ENCODE measurements at regions not wholly inside any gene's neighbourhood (a gene's known extent, or its start where the extent isn't known, plus 50 kb on each side); places are given as distances from the start of the nearest gene placed in this dataset.
"Not testable (repeated sequence)": the region's sequence is repeated elsewhere in the genome, so short reads cannot be mapped to it uniquely, and the experiment has no call there.

GRCh38 chr9:41273549-41274267 lies 84.6 kb upstream of the ZNG1F start:
- DNase-seq (ENCODE audit: low read depth in 3 of 3, low spot score in 1 of 3): peak; percentile 13 to 58 (median 30)

GRCh38 chr9:41272879-41273548 lies 83.9 kb upstream of the ZNG1F start:
- DNase-seq (ENCODE audit: low read depth in 3 of 3, low spot score in 1 of 3): not testable (repeated sequence)

- DNase-seq (ENCODE audit: low read depth in 3 of 3, low spot score in 1 of 3): not testable (repeated sequence)
These were observed 81.9 kb upstream of the ZNG1F start for GRCh38 chr9:41270992-41271391.

- not testable (repeated sequence) for DNase-seq (ENCODE audit: low read depth in 3 of 3, low spot score in 1 of 3)
These were observed 80.4 kb upstream of the ZNG1F start for GRCh38 chr9:41269471-41269870.

GRCh38 chr9:41269054-41269453 lies 79.9 kb upstream of the ZNG1F start:
- not testable (repeated sequence) for DNase-seq (ENCODE audit: low read depth in 3 of 3, low spot score in 1 of 3)

GRCh38 chr9:41266602-41267001 lies 77.5 kb upstream of the ZNG1F start:
- not testable (repeated sequence) for DNase-seq (ENCODE audit: low read depth in 3 of 3, low spot score in 1 of 3)

- DNase-seq (ENCODE audit: low read depth in 3 of 3, low spot score in 1 of 3): not testable (repeated sequence)
These were observed 76.9 kb upstream of the ZNG1F start for GRCh38 chr9:41266000-41266399.

GRCh38 chr9:41251973-41252372 lies 62.9 kb upstream of the ZNG1F start:
- DNase-seq (ENCODE audit: low read depth in 3 of 3, low spot score in 1 of 3): not testable (repeated sequence)

GRCh38 chr9:41251101-41251500 lies 62.0 kb upstream of the ZNG1F start:
- not testable (repeated sequence) for DNase-seq (ENCODE audit: low read depth in 3 of 3, low spot score in 1 of 3)

- not testable (repeated sequence) for DNase-seq (ENCODE audit: low read depth in 3 of 3, low spot score in 1 of 3)
These were observed 57.6 kb upstream of the ZNG1F start for GRCh38 chr9:41246702-41247101.
